Left ventricle myocardium inferior (tissue), 1 donor: ENCODE measurements at regions not wholly inside any gene's neighbourhood (a gene's known extent, or its start where the extent isn't known, plus 50 kb on each side); places are given as distances from the start of the nearest gene placed in this dataset.
"Not testable (repeated sequence)": the region's sequence is repeated elsewhere in the genome, so short reads cannot be mapped to it uniquely, and the experiment has no call there.

Experiments
- DNase-seq: peaks from one replicate; pipeline ENCODE4 v3.0.0-alpha.2; 2020
- H3K27ac ChIP-seq: fragments of 200-600 bp; replicated peaks from 2 replicates; pipeline ENCODE4 v1.8.0; 2021
- H3K27me3 ChIP-seq: fragments of 200-600 bp; 2 replicates; pipeline ENCODE4 v1.8.0; 2021; ENCODE audit warnings: low read depth
- H3K36me3 ChIP-seq: fragments of 200-600 bp; 2 replicates; pipeline ENCODE4 v1.8.0; 2021
- H3K4me1 ChIP-seq: fragments of 200-600 bp; 2 replicates; pipeline ENCODE4 v1.8.0; 2021
- H3K4me3 ChIP-seq: fragments of 200-600 bp; 2 replicates; pipeline ENCODE4 v1.8.0; 2021; ENCODE audit warnings: mild to moderate bottlenecking, moderate library complexity
- H3K9me3 ChIP-seq: fragments of 200-600 bp; replicated peaks from 2 replicates; pipeline ENCODE4 v1.8.0; 2021
- intact Hi-C: fragments of 100-400 bp; cut with micrococcal nuclease; formaldehyde crosslinking; loops from one replicate; pipeline ENCODE4 v1.11.0; 2022
- TF ChIP-seq, protein P1 (sequence below): fragments of 200-600 bp; IDR thresholded peaks from 2 replicates; pipeline ENCODE4 v1.8.0; 2021; ENCODE audit warnings: antibody characterized with exemption, mild to moderate bottlenecking, borderline replicate concordance
- donor health status: DM: no; HTN: yes; CAD: no; lungs with severe emphysema.

DNA sequence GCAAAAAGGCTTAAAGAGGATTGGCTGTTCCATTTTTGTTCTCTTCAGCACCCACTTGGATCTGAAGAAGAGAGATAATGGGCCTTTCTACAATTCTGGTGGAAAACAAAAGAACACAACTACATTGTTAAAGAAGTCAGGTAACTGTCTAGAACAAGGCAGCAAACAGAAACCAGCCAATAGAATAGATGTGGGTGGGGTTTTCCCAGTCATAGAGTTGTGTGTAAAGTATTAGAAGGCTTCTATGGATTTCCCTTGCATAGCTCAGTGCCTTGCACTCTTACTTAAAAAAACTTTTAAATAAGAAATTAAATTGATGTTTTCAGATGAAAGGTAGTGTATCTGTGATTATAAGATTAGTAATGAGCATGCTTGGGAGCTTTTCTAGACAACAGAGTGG, 462.7 kb upstream of the ATP11B start:
- intact Hi-C loops, result no loop called here
- no peaks in the 10 kb centered on the region for H3K36me3 ChIP-seq
- H3K27me3 ChIP-seq, result peaks cover 3% of the 10 kb centered on the region
- no peaks in the 10 kb centered on the region for H3K4me1 ChIP-seq
- DNase-seq, result no peak
- no peak overlapping the region for H3K4me3 ChIP-seq
- peaks cover 16% of the 10 kb centered on the region for H3K9me3 ChIP-seq
- H3K27ac ChIP-seq, result no peak overlapping the region
- TF ChIP-seq, protein P1, sequence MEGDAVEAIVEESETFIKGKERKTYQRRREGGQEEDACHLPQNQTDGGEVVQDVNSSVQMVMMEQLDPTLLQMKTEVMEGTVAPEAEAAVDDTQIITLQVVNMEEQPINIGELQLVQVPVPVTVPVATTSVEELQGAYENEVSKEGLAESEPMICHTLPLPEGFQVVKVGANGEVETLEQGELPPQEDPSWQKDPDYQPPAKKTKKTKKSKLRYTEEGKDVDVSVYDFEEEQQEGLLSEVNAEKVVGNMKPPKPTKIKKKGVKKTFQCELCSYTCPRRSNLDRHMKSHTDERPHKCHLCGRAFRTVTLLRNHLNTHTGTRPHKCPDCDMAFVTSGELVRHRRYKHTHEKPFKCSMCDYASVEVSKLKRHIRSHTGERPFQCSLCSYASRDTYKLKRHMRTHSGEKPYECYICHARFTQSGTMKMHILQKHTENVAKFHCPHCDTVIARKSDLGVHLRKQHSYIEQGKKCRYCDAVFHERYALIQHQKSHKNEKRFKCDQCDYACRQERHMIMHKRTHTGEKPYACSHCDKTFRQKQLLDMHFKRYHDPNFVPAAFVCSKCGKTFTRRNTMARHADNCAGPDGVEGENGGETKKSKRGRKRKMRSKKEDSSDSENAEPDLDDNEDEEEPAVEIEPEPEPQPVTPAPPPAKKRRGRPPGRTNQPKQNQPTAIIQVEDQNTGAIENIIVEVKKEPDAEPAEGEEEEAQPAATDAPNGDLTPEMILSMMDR, result no peak

DNA sequence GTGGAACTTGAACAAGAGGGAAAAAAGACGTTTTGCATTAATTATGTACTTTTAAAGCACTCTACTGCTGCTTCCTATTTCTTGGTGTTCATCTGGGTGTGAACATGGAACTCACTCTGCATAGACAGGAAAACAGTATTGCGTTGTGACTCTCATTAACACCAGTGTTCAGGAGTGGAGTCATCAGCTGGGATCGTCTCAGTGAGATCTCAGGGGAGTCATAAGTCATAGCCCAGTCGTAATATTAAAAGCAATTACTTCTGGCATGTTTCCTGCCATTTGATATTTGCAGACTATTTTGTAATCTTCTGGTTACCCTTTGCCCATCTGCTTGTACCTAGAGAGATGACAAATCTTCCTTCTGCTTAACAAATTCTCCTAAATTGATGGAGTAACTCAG, 462.0 kb upstream of the ATP11B start:
- TF ChIP-seq, protein P1, result no peak
- DNase-seq, result no peak
- intact Hi-C loops, result no loop called here
- Histone ChIP-seq H3K36me3 (no peaks in the 10 kb centered on the region), H3K27ac (no peak overlapping the region), H3K4me1 (no peaks in the 10 kb centered on the region), H3K27me3 (peaks cover 3% of the 10 kb centered on the region), H3K9me3 (peaks cover 22% of the 10 kb centered on the region), H3K4me3 (no peak overlapping the region)

DNA sequence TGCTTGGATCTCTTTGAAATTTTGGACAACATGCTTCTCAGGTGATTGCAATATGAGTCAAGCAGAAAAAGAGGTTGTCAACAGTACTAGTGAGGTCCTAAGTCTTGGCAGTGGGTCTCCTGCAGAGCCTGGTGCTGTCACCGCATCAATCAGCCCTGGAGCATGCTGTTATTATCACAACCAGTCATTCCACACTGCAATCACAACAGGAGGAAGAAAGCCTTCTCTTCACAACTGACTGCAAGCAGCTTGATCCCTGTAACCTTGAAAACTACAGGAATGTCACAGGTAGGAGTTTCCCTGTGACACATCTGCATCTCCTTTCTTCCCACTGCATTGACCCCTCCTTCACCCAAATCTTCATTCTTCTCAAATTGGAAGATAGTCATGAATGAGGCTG, 451.1 kb upstream of the ATP11B start:
- DNase-seq, result no peak
- peaks cover 18% of the 10 kb centered on the region for H3K9me3 ChIP-seq
- H3K4me1 ChIP-seq, result no peaks in the 10 kb centered on the region
- intact Hi-C loops, result no loop called here
- no peak overlapping the region for H3K27ac ChIP-seq
- TF ChIP-seq, protein P1, result no peak
- no peaks in the 10 kb centered on the region for H3K36me3 ChIP-seq
- no peaks in the 10 kb centered on the region for H3K27me3 ChIP-seq
- H3K4me3 ChIP-seq, result no peak overlapping the region

DNA sequence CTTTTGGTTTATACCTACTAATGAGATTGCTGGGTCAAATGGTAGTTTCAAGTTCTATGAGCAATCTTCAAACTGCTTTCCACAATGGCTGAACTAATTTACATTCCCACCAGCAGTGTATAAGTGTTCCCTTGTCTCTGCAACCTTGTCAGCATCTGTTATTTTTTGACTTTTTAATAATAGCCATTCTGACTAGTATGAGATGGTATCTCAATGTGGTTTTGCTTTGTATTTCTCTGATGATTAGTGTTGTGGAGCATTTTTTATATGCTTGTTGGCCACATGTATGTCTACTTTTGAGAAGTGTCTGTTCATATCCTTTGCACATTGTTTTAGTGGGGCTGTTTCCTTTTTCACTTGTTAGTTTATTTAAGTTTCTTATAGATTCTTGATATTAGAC, 449.3 kb upstream of the ATP11B start:
- intact Hi-C loops, DNase-seq, H3K27me3 ChIP-seq, H3K4me1 ChIP-seq, H3K27ac ChIP-seq, H3K4me3 ChIP-seq, H3K36me3 ChIP-seq: not testable (repeated sequence)
- H3K9me3 ChIP-seq, result peaks cover 18% of the 10 kb centered on the region

DNA sequence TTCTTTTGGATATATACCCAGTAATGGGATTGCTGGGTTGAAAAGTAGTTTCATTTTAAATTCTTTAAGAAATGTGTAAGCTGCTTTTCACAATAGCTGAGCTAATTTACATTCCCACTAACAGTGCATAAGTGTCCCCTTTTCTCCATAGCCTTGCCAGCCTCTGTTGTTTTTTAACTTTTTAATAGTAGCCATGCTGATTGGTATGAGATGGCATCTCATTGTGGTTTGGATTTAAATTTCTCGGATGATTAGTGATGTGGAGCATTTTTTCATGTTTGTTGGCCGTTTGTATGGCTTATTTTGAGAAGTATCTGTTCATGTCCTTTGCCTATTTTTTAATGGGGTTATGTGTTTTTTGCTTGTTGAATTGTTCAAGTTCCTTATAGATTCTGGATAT, 444.3 kb upstream of the ATP11B start:
- DNase-seq, result no peak
- H3K9me3 ChIP-seq, result peaks cover 9% of the 10 kb centered on the region
- H3K27me3 ChIP-seq, result no peaks in the 10 kb centered on the region
- intact Hi-C loops, result no loop called here
- H3K4me1 ChIP-seq, result no peaks in the 10 kb centered on the region
- no peak overlapping the region for H3K4me3 ChIP-seq
- H3K36me3 ChIP-seq, result no peaks in the 10 kb centered on the region
- no peak overlapping the region for H3K27ac ChIP-seq
- TF ChIP-seq, protein P1, result no peak

DNA sequence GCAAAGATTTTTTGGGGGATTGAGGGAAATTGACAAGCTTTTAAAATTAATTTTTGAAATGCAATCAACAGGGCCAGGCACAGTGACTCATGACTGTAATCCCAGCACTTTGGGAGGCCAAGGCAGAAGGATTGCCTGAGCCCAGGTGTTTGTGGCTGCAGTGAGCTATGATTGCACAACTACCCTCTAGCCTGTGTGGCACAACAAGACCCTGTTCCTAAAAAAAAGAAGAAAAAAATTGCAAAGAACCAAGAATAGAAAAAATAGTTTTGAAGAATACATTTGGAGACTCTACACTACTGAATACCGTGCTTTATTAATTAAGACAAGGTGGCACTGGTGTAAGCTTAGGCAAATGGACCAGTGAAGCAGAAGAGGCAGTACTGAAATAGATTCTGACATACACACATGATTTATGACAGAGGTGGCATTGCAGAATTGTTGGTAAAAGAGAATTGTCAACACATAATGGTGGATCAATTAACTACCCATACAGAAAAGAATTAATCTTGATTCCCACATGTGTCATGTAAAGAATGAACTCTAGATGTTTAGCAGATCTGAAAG, 443.3 kb upstream of the ATP11B start:
- TF ChIP-seq, protein P1, result no peak
- DNase-seq, result no peak
- no peak overlapping the region for H3K27ac ChIP-seq
- intact Hi-C loops, result no loop called here
- H3K4me1 ChIP-seq, result no peaks in the 10 kb centered on the region
- H3K4me3 ChIP-seq, result no peak overlapping the region
- H3K36me3 ChIP-seq, result no peaks in the 10 kb centered on the region
- H3K27me3 ChIP-seq, result no peaks in the 10 kb centered on the region
- peaks cover 4% of the 10 kb centered on the region for H3K9me3 ChIP-seq
